ENCODE measurements at regions not wholly inside any gene's neighbourhood (a gene's known extent, or its start where the extent isn't known, plus 50 kb on each side); places are given as distances from the start of the nearest gene placed in this dataset.

DNA sequence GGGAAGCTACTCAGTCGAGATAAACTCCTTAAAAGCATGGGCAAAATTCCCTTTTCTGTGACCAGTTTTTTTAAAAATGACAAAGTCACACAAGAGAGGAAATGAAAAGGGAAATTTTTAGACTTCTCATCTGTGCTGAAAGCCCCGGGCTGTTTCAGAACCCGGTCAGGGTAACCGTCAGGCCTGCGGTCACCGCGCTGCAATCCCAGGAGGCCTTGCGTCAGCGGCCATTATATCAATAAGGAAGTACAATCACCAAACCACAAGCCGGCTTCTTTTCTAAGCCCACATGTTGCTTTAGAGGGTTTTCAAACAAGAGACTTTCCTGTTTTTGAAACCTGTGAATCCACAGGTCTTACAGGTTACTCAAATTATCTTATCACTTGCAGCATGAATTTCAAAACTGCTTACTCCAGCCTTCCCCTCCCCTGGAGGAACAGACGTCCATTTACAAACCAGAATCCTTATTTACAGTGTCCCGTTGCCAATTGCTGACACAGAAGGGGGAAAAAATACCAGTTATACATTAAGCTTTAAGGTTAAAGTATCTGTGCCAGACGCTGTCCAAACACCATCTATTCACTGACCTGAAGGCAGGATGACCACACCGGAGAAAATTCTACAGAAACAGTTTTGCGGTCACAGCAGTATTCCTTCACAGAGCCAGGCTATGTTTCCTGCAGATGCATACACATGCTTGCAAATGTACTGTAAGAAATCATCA is 165.3 kb downstream of the TOMM20 start:
- TF ChIP-seq, protein P1, sequence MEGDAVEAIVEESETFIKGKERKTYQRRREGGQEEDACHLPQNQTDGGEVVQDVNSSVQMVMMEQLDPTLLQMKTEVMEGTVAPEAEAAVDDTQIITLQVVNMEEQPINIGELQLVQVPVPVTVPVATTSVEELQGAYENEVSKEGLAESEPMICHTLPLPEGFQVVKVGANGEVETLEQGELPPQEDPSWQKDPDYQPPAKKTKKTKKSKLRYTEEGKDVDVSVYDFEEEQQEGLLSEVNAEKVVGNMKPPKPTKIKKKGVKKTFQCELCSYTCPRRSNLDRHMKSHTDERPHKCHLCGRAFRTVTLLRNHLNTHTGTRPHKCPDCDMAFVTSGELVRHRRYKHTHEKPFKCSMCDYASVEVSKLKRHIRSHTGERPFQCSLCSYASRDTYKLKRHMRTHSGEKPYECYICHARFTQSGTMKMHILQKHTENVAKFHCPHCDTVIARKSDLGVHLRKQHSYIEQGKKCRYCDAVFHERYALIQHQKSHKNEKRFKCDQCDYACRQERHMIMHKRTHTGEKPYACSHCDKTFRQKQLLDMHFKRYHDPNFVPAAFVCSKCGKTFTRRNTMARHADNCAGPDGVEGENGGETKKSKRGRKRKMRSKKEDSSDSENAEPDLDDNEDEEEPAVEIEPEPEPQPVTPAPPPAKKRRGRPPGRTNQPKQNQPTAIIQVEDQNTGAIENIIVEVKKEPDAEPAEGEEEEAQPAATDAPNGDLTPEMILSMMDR (IDR thresholded peaks at IDR 0.05; ENCODE audit: insufficient read depth, low read length): no peak
- TF ChIP-seq POLR2AphosphoS5 (IDR thresholded peaks at IDR 0.05; ENCODE audit: low read depth): peak; percentile 39; the same call in 1 of the 2 replicates
- peak; percentile 36; the same call in 1 of the 2 replicates for TF ChIP-seq GABPA (IDR thresholded peaks at IDR 0.05; ENCODE audit: low read depth)

Measured in HL-60 (cell line).